Neuron (in vitro differentiated cells): ENCODE measurements at regions not wholly inside any gene's neighbourhood (a gene's known extent, or its start where the extent isn't known, plus 50 kb on each side); places are given as distances from the start of the nearest gene placed in this dataset.

Experiments used
- H2AFZ ChIP-seq: one replicate; pipeline ENCODE4 v1.6.1; 2013; ENCODE audit warnings: low read depth, mild to moderate bottlenecking, inconsistent platforms, low read length, moderate library complexity
- H3K27me3 ChIP-seq: one replicate; pipeline ENCODE4 v1.6.1; 2013; ENCODE audit warnings: low read length; ENCODE audit not compliant: insufficient read depth
- H3K36me3 ChIP-seq: one replicate; pipeline ENCODE4 v1.6.1; 2013; ENCODE audit warnings: low read length; ENCODE audit not compliant: insufficient read depth
- H3K4me1 ChIP-seq: one replicate; pipeline ENCODE4 v1.6.1; 2013; ENCODE audit warnings: low read length; ENCODE audit not compliant: insufficient read depth
- H3K4me3 ChIP-seq: 2 replicates; pipeline ENCODE4 v1.5.1; 2013; ENCODE audit warnings: mild to moderate bottlenecking, low read length, moderate library complexity
- H3K9me3 ChIP-seq: one replicate; pipeline ENCODE4 v1.6.1; 2013; ENCODE audit warnings: low read length

GRCh38 chr2:67462738-67463496, 65.8 kb downstream of the ETAA1 start:
- no peaks in the 10 kb centered on the region for H3K27me3 ChIP-seq
- H2AFZ ChIP-seq, result no peak overlapping the region
- H3K36me3 ChIP-seq, result no peaks in the 10 kb centered on the region
- H3K4me3 ChIP-seq, result no peak overlapping the region
- H3K9me3 ChIP-seq, result no peaks in the 10 kb centered on the region
- H3K4me1 ChIP-seq, result peaks cover 3% of the 10 kb centered on the region

- Histone ChIP-seq H3K9me3 (no peaks in the 10 kb centered on the region), H3K36me3 (no peaks in the 10 kb centered on the region), H2AFZ (no peak overlapping the region), H3K27me3 (no peaks in the 10 kb centered on the region), H3K4me3 (no peak overlapping the region), H3K4me1 (peaks cover 3% of the 10 kb centered on the region)
These were observed 66.7 kb downstream of the ETAA1 start for GRCh38 chr2:67463810-67464209.

- Histone ChIP-seq H3K27me3 (no peaks in the 10 kb centered on the region), H3K4me1 (peaks cover 3% of the 10 kb centered on the region), H2AFZ (no peak overlapping the region), H3K9me3 (no peaks in the 10 kb centered on the region), H3K36me3 (no peaks in the 10 kb centered on the region), H3K4me3 (no peak overlapping the region)
These were observed 68.5 kb downstream of the ETAA1 start for GRCh38 chr2:67465623-67466022.

GRCh38 chr2:67466734-67467133, 69.6 kb downstream of the ETAA1 start:
- Histone ChIP-seq H3K27me3 (no peaks in the 10 kb centered on the region), H3K9me3 (no peaks in the 10 kb centered on the region), H3K4me3 (no peak overlapping the region), H2AFZ (no peak overlapping the region), H3K4me1 (peaks cover 3% of the 10 kb centered on the region), H3K36me3 (no peaks in the 10 kb centered on the region)

GRCh38 chr2:67471681-67472080, 74.5 kb downstream of the ETAA1 start:
- no peak overlapping the region for H2AFZ ChIP-seq
- no peaks in the 10 kb centered on the region for H3K9me3 ChIP-seq
- no peaks in the 10 kb centered on the region for H3K36me3 ChIP-seq
- peaks cover 2% of the 10 kb centered on the region for H3K27me3 ChIP-seq
- no peak overlapping the region for H3K4me3 ChIP-seq
- H3K4me1 ChIP-seq, result no peaks in the 10 kb centered on the region

GRCh38 chr2:67476809-67477790, 80.0 kb downstream of the ETAA1 start:
- no peaks in the 10 kb centered on the region for H3K9me3 ChIP-seq

GRCh38 chr2:67479261-67479660, 82.1 kb downstream of the ETAA1 start:
- Histone ChIP-seq H3K4me1 (no peaks in the 10 kb centered on the region), H2AFZ (no peak overlapping the region), H3K9me3 (no peaks in the 10 kb centered on the region), H3K27me3 (peaks cover 2% of the 10 kb centered on the region), H3K4me3 (no peak overlapping the region), H3K36me3 (no peaks in the 10 kb centered on the region)

More at GRCh38 chr2:67476809-67477790, 80.0 kb downstream of the ETAA1 start:
- no peaks in the 10 kb centered on the region for H3K4me1 ChIP-seq
- no peaks in the 10 kb centered on the region for H3K36me3 ChIP-seq
- no peak overlapping the region for H3K4me3 ChIP-seq
- H3K27me3 ChIP-seq, result peaks cover 2% of the 10 kb centered on the region
- H2AFZ ChIP-seq, result no peak overlapping the region

GRCh38 chr2:67485431-67485830, 88.3 kb downstream of the ETAA1 start:
- Histone ChIP-seq H3K4me3 (no peak overlapping the region), H3K36me3 (no peaks in the 10 kb centered on the region)

GRCh38 chr2:67486041-67486796, 89.1 kb downstream of the ETAA1 start:
- Histone ChIP-seq H2AFZ (no peak overlapping the region), H3K36me3 (no peaks in the 10 kb centered on the region), H3K4me1 (no peaks in the 10 kb centered on the region), H3K9me3 (no peaks in the 10 kb centered on the region), H3K27me3 (no peaks in the 10 kb centered on the region), H3K4me3 (no peak overlapping the region)

More at GRCh38 chr2:67485431-67485830, 88.3 kb downstream of the ETAA1 start:
- Histone ChIP-seq H3K4me1 (no peaks in the 10 kb centered on the region), H2AFZ (no peak overlapping the region), H3K27me3 (no peaks in the 10 kb centered on the region), H3K9me3 (no peaks in the 10 kb centered on the region)

GRCh38 chr2:67487993-67488392, 90.9 kb downstream of the ETAA1 start:
- Histone ChIP-seq H3K4me1 (no peaks in the 10 kb centered on the region), H3K4me3 (no peak overlapping the region), H3K27me3 (no peaks in the 10 kb centered on the region), H2AFZ (no peak overlapping the region), H3K9me3 (no peaks in the 10 kb centered on the region), H3K36me3 (no peaks in the 10 kb centered on the region)

GRCh38 chr2:67489396-67489795, 92.3 kb downstream of the ETAA1 start:
- no peak overlapping the region for H2AFZ ChIP-seq
- H3K36me3 ChIP-seq, result no peaks in the 10 kb centered on the region
- no peak overlapping the region for H3K4me3 ChIP-seq
- no peaks in the 10 kb centered on the region for H3K4me1 ChIP-seq
- no peaks in the 10 kb centered on the region for H3K9me3 ChIP-seq
- no peaks in the 10 kb centered on the region for H3K27me3 ChIP-seq

- Histone ChIP-seq H3K4me3 (no peak overlapping the region), H3K4me1 (no peaks in the 10 kb centered on the region), H3K36me3 (no peaks in the 10 kb centered on the region), H2AFZ (no peak overlapping the region), H3K27me3 (no peaks in the 10 kb centered on the region), H3K9me3 (no peaks in the 10 kb centered on the region)
These were observed 101.8 kb downstream of the ETAA1 start for GRCh38 chr2:67498931-67499330.

- H3K4me3 ChIP-seq, result no peak overlapping the region
- no peak overlapping the region for H2AFZ ChIP-seq
- H3K36me3 ChIP-seq, result no peaks in the 10 kb centered on the region
- no peaks in the 10 kb centered on the region for H3K4me1 ChIP-seq
- no peaks in the 10 kb centered on the region for H3K27me3 ChIP-seq
- H3K9me3 ChIP-seq, result no peaks in the 10 kb centered on the region
These were observed 102.9 kb downstream of the ETAA1 start for GRCh38 chr2:67499989-67500388.
